ENCODE measurements at regions not wholly inside any gene's neighbourhood (a gene's known extent, or its start where the extent isn't known, plus 50 kb on each side); places are given as distances from the start of the nearest gene placed in this dataset.

DNA sequence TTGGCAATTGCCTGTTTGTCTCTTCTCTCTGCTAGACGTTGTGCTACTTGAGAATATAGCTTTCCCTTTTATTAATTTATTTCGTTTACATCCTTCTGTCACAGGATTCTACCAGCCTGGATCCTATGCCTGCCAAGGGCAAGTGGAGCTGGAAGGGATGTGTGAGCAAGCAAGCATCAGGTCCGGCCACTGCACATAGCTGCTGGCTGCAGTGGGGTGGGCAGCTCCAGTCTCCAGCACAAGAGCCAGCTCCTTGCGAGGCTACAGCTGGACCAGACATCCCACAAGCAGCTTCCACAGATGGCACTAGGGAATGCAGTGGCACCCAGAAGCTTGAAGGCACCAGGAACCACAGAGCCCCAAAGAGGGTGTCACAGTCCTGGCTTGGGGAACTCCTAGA, 225.0 kb downstream of the KCNC2 start:
- H3K27me3 Mint-ChIP-seq (ENCODE audit: insufficient read depth, unreplicated experiment), result no peaks in the 10 kb centered on the region
- H3K9me3 Mint-ChIP-seq (ENCODE audit: unreplicated experiment), result no peaks in the 10 kb centered on the region
- TF ChIP-seq, protein P1, sequence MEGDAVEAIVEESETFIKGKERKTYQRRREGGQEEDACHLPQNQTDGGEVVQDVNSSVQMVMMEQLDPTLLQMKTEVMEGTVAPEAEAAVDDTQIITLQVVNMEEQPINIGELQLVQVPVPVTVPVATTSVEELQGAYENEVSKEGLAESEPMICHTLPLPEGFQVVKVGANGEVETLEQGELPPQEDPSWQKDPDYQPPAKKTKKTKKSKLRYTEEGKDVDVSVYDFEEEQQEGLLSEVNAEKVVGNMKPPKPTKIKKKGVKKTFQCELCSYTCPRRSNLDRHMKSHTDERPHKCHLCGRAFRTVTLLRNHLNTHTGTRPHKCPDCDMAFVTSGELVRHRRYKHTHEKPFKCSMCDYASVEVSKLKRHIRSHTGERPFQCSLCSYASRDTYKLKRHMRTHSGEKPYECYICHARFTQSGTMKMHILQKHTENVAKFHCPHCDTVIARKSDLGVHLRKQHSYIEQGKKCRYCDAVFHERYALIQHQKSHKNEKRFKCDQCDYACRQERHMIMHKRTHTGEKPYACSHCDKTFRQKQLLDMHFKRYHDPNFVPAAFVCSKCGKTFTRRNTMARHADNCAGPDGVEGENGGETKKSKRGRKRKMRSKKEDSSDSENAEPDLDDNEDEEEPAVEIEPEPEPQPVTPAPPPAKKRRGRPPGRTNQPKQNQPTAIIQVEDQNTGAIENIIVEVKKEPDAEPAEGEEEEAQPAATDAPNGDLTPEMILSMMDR (IDR thresholded peaks at IDR 0.05; ENCODE audit: insufficient read depth in 1 of 2, low read depth in 1 of 2, low read length in 1 of 2, severe bottlenecking in 1 of 2, unreplicated experiment in 1 of 2), result no peak
- no peak overlapping the region for H3K4me3 ChIP-seq (ENCODE audit: low read depth, low read length)
- no peaks in the 10 kb centered on the region; the same call in 1 of the 2 replicates for H3K4me1 ChIP-seq
- no peaks in the 10 kb centered on the region for H3K36me3 ChIP-seq (ENCODE audit: control insufficient read depth, insufficient read depth, low read length)
- no peak overlapping the region for H3K27ac Mint-ChIP-seq (ENCODE audit: unreplicated experiment)
- H3K27me3 ChIP-seq (replicated peaks; ENCODE audit: control insufficient read depth, insufficient read depth, low read length), result no peaks in the 10 kb centered on the region
- H3K9me3 ChIP-seq, result no peaks in the 10 kb centered on the region
- POLR2A ChIA-PET, result no interaction called here
- intact Hi-C loops (cut with micrococcal nuclease; ENCODE audit: unreplicated experiment), result no loop called here
- no peak overlapping the region for H3K4me3 Mint-ChIP-seq (ENCODE audit: unreplicated experiment)
- BruUV-seq (replicated peaks), result no TSS peak
- H3K36me3 Mint-ChIP-seq (ENCODE audit: insufficient read depth, unreplicated experiment), result no peaks in the 10 kb centered on the region
- DNase-seq, result no peak
- CTCF ChIA-PET, result no interaction called here
- H3K4me1 Mint-ChIP-seq (ENCODE audit: low read depth, unreplicated experiment), result no peaks in the 10 kb centered on the region

DNA sequence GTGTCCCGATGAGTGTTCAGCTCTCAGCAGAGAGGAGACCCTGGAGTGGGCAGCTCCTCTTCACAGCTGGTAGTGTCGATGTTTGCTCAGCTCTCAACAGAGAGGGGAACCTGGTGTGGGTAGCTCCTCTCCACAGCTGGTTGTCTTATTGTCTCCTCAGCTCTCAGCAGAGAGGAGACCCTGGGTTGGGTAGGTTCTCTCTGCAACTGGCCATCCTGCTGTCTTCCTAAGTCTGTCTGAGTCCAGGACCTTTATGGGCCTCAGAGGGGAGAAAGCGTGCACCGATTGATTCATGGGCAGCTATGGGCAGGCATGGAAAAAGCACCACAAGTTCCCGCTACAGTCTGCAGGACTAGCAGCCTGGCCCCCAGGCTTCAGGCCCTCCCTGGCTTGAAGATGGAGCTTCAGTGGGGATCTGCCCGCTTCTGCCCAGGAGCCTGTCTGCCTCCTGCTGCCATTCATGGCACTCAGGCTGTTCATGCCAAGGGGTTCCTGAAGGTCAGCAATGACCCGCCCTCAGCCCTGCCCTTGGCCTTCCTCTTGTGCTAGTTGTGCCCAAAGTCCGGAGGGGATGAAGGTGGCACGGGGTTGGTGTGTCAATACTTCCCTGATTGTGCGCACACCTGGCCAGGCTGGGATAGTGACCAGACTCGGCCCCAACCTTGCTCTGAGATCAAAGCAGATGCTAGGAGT, 224.2 kb downstream of the KCNC2 start:
- BruUV-seq (replicated peaks), result no TSS peak
- no peak overlapping the region for H3K4me3 Mint-ChIP-seq (ENCODE audit: unreplicated experiment)
- H3K4me3 ChIP-seq (ENCODE audit: low read depth, low read length), result no peak overlapping the region
- H3K36me3 Mint-ChIP-seq (ENCODE audit: insufficient read depth, unreplicated experiment), result no peaks in the 10 kb centered on the region
- no peaks in the 10 kb centered on the region for H3K9me3 Mint-ChIP-seq (ENCODE audit: unreplicated experiment)
- CTCF ChIA-PET, result no interaction called here
- POLR2A ChIA-PET, result no interaction called here
- intact Hi-C loops (cut with micrococcal nuclease; ENCODE audit: unreplicated experiment), result no loop called here
- no peaks in the 10 kb centered on the region for H3K4me1 Mint-ChIP-seq (ENCODE audit: low read depth, unreplicated experiment)
- no peaks in the 10 kb centered on the region for H3K36me3 ChIP-seq (ENCODE audit: control insufficient read depth, insufficient read depth, low read length)
- H3K27me3 Mint-ChIP-seq (ENCODE audit: insufficient read depth, unreplicated experiment), result no peaks in the 10 kb centered on the region
- H3K27ac Mint-ChIP-seq (ENCODE audit: unreplicated experiment), result no peak overlapping the region
- H3K4me1 ChIP-seq, result no peaks in the 10 kb centered on the region; the same call in 1 of the 2 replicates
- TF ChIP-seq, protein P1 (IDR thresholded peaks at IDR 0.05; ENCODE audit: insufficient read depth in 1 of 2, low read depth in 1 of 2, low read length in 1 of 2, severe bottlenecking in 1 of 2, unreplicated experiment in 1 of 2), result no peak
- DNase-seq, result no peak
- H3K9me3 ChIP-seq, result no peaks in the 10 kb centered on the region
- H3K27me3 ChIP-seq (replicated peaks; ENCODE audit: control insufficient read depth, insufficient read depth, low read length), result no peaks in the 10 kb centered on the region

DNA sequence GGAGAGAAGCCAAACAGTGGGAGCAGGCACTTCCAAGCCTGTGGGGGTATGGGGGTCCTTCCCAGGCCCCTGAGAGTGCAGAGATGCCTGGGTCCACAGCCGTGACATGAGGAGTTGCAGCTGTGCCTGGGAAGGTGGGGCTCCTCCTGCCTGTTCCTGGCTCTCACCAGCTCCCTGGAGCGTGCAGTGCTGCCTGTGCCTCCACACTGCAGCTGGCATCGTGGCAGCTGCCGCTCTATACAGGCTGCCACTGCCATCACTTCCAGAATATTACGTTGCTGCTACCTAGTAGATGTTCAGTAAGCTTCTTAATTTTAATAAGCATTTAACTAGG, 223.7 kb downstream of the KCNC2 start:
- TF ChIP-seq, protein P1 (IDR thresholded peaks at IDR 0.05; ENCODE audit: insufficient read depth in 1 of 2, low read depth in 1 of 2, low read length in 1 of 2, severe bottlenecking in 1 of 2, unreplicated experiment in 1 of 2), result no peak

More for the DNA sequence above, 223.7 kb downstream of the KCNC2 start:
- Mint-ChIP-seq H3K4me1 (ENCODE audit: low read depth, unreplicated experiment) (no peaks in the 10 kb centered on the region), H3K27me3 (ENCODE audit: insufficient read depth, unreplicated experiment) (no peaks in the 10 kb centered on the region), H3K27ac (ENCODE audit: unreplicated experiment) (no peak overlapping the region), H3K36me3 (ENCODE audit: insufficient read depth, unreplicated experiment) (no peaks in the 10 kb centered on the region), H3K9me3 (ENCODE audit: unreplicated experiment) (no peaks in the 10 kb centered on the region), H3K4me3 (ENCODE audit: unreplicated experiment) (no peak overlapping the region)
- Histone ChIP-seq H3K4me3 (ENCODE audit: low read depth, low read length) (no peak overlapping the region), H3K9me3 (no peaks in the 10 kb centered on the region), H3K27me3 (replicated peaks; ENCODE audit: control insufficient read depth, insufficient read depth, low read length) (no peaks in the 10 kb centered on the region), H3K36me3 (ENCODE audit: control insufficient read depth, insufficient read depth, low read length) (no peaks in the 10 kb centered on the region), H3K4me1 (no peaks in the 10 kb centered on the region; the same call in 1 of the 2 replicates)
- ChIA-PET POLR2A (no interaction called here), CTCF (no interaction called here)
- BruUV-seq (replicated peaks), result no TSS peak
- intact Hi-C loops (cut with micrococcal nuclease; ENCODE audit: unreplicated experiment), result no loop called here
- no peak for DNase-seq

Data from Caco-2 (cell line).